ENCODE measurements at regions not wholly inside any gene's neighbourhood (a gene's known extent, or its start where the extent isn't known, plus 50 kb on each side); places are given as distances from the start of the nearest gene placed in this dataset.
"Not testable (repeated sequence)": the region's sequence is repeated elsewhere in the genome, so short reads cannot be mapped to it uniquely, and the experiment has no call there.

GRCh38 chr6:77332915-77333623 lies 130.2 kb downstream of the HTR1B start:
- no peak for DNase-seq (ENCODE audit: low read depth)
- in situ Hi-C loops (cut with HindIII; ENCODE audit: low pct_unique_long_range_greater_than_20kb, low sequenced_read_pairs): no loop called here

- in situ Hi-C loops (cut with HindIII; ENCODE audit: low pct_unique_long_range_greater_than_20kb, low sequenced_read_pairs): no loop called here
- DNase-seq (ENCODE audit: low read depth): no peak
Observed at GRCh38 chr6:77326711-77327110, 136.6 kb downstream of the HTR1B start.

- in situ Hi-C loops (cut with HindIII; ENCODE audit: low pct_unique_long_range_greater_than_20kb, low sequenced_read_pairs): no loop called here
- no peak for DNase-seq (ENCODE audit: low read depth)
Observed at GRCh38 chr6:77326029-77326428, 137.3 kb downstream of the HTR1B start.

GRCh38 chr6:77324866-77325265 lies 138.4 kb downstream of the HTR1B start:
- in situ Hi-C loops (cut with HindIII; ENCODE audit: low pct_unique_long_range_greater_than_20kb, low sequenced_read_pairs): no loop called here

GRCh38 chr6:77322604-77323003 lies 140.7 kb downstream of the HTR1B start:
- DNase-seq (ENCODE audit: low read depth): no peak
- in situ Hi-C loops (cut with HindIII; ENCODE audit: low pct_unique_long_range_greater_than_20kb, low sequenced_read_pairs): no loop called here

More at GRCh38 chr6:77324866-77325265, 138.4 kb downstream of the HTR1B start:
- no peak for DNase-seq (ENCODE audit: low read depth)

GRCh38 chr6:77318256-77318655 lies 145.0 kb downstream of the HTR1B start:
- no peak for DNase-seq (ENCODE audit: low read depth)
- in situ Hi-C loops (cut with HindIII; ENCODE audit: low pct_unique_long_range_greater_than_20kb, low sequenced_read_pairs): no loop called here

GRCh38 chr6:77313595-77313994 lies 149.7 kb downstream of the HTR1B start:
- in situ Hi-C loops (cut with HindIII; ENCODE audit: low pct_unique_long_range_greater_than_20kb, low sequenced_read_pairs): no loop called here

GRCh38 chr6:77299931-77300330 lies 163.4 kb downstream of the HTR1B start:
- in situ Hi-C loops (cut with HindIII; ENCODE audit: low pct_unique_long_range_greater_than_20kb, low sequenced_read_pairs): no loop called here
- DNase-seq (ENCODE audit: low read depth): no peak

More at GRCh38 chr6:77313595-77313994, 149.7 kb downstream of the HTR1B start:
- no peak for DNase-seq (ENCODE audit: low read depth)

- in situ Hi-C loops (cut with HindIII; ENCODE audit: low pct_unique_long_range_greater_than_20kb, low sequenced_read_pairs): no loop called here
- DNase-seq (ENCODE audit: low read depth): no peak
Observed at GRCh38 chr6:77298283-77298682, 165.0 kb downstream of the HTR1B start.

GRCh38 chr6:77292564-77293546 lies 170.4 kb downstream of the HTR1B start:
- in situ Hi-C loops (cut with HindIII; ENCODE audit: low pct_unique_long_range_greater_than_20kb, low sequenced_read_pairs): no loop called here
- peak; percentile 82 for DNase-seq (ENCODE audit: low read depth)

- in situ Hi-C loops (cut with HindIII; ENCODE audit: low pct_unique_long_range_greater_than_20kb, low sequenced_read_pairs): no loop called here
Observed at GRCh38 chr6:77290798-77291197, 172.5 kb downstream of the HTR1B start.

GRCh38 chr6:77286541-77286940 lies 176.8 kb downstream of the HTR1B start:
- in situ Hi-C loops (cut with HindIII; ENCODE audit: low pct_unique_long_range_greater_than_20kb, low sequenced_read_pairs): no loop called here
- no peak for DNase-seq (ENCODE audit: low read depth)

More at GRCh38 chr6:77290798-77291197, 172.5 kb downstream of the HTR1B start:
- DNase-seq (ENCODE audit: low read depth): no peak

GRCh38 chr6:77273929-77274328 lies 189.4 kb downstream of the HTR1B start:
- DNase-seq (ENCODE audit: low read depth): no peak
- in situ Hi-C loops (cut with HindIII; ENCODE audit: low pct_unique_long_range_greater_than_20kb, low sequenced_read_pairs): no loop called here

GRCh38 chr6:77264970-77265369 lies 198.3 kb downstream of the HTR1B start:
- in situ Hi-C loops (cut with HindIII; ENCODE audit: low pct_unique_long_range_greater_than_20kb, low sequenced_read_pairs): no loop called here
- DNase-seq (ENCODE audit: low read depth): no peak

- DNase-seq (ENCODE audit: low read depth): no peak
- in situ Hi-C loops (cut with HindIII; ENCODE audit: low pct_unique_long_range_greater_than_20kb, low sequenced_read_pairs): no loop called here
Observed at GRCh38 chr6:77263003-77263402, 200.3 kb downstream of the HTR1B start.

- in situ Hi-C loops (cut with HindIII; ENCODE audit: low pct_unique_long_range_greater_than_20kb, low sequenced_read_pairs): not testable (repeated sequence)
Observed at GRCh38 chr6:77251801-77252200, 211.5 kb downstream of the HTR1B start.

GRCh38 chr6:77249560-77249959 lies 213.7 kb downstream of the HTR1B start:
- in situ Hi-C loops (cut with HindIII; ENCODE audit: low pct_unique_long_range_greater_than_20kb, low sequenced_read_pairs): no loop called here
- no peak for DNase-seq (ENCODE audit: low read depth)

More at GRCh38 chr6:77251801-77252200, 211.5 kb downstream of the HTR1B start:
- not testable (repeated sequence) for DNase-seq (ENCODE audit: low read depth)

- in situ Hi-C loops (cut with HindIII; ENCODE audit: low pct_unique_long_range_greater_than_20kb, low sequenced_read_pairs): no loop called here
- DNase-seq (ENCODE audit: low read depth): no peak
Observed at GRCh38 chr6:77245026-77245425, 218.3 kb downstream of the HTR1B start.

Measured in Caki2 (cell line).